ENCODE measurements at regions not wholly inside any gene's neighbourhood (a gene's known extent, or its start where the extent isn't known, plus 50 kb on each side); places are given as distances from the start of the nearest gene placed in this dataset.

DNA sequence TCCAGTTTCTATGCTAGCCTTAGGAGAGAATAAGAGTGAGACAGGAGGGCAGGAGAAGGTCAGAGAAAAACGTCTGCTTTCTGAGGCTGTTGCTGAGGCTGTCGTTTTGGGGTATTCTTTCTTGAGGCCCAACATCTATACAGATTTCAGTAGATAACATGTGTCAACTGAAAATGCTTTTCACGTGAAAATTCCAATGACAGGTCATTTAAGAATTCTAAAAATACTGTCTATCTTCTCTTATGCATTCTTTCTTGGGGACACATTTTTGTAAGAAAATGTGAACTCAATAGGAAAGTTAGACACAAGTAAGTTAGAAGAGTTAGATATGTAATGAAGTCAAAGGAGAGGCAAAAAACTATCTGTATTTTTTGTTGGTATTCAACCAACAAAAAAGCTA, 150.8 kb downstream of the TGFB2 start (continued):
- TF ChIP-seq, protein P1, sequence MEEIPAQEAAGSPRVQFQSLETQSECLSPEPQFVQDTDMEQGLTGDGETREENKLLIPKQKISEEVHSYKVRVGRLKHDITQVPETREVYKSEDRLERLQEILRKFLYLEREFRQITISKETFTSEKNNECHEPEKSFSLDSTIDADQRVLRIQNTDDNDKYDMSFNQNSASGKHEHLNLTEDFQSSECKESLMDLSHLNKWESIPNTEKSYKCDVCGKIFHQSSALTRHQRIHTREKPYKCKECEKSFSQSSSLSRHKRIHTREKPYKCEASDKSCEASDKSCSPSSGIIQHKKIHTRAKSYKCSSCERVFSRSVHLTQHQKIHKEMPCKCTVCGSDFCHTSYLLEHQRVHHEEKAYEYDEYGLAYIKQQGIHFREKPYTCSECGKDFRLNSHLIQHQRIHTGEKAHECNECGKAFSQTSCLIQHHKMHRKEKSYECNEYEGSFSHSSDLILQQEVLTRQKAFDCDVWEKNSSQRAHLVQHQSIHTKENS (CRISPR knock-in tag; IDR thresholded peaks at IDR 0.05): no peak
- TF ChIP-seq NCOR1 (IDR thresholded peaks at IDR 0.05): no peak

DNA sequence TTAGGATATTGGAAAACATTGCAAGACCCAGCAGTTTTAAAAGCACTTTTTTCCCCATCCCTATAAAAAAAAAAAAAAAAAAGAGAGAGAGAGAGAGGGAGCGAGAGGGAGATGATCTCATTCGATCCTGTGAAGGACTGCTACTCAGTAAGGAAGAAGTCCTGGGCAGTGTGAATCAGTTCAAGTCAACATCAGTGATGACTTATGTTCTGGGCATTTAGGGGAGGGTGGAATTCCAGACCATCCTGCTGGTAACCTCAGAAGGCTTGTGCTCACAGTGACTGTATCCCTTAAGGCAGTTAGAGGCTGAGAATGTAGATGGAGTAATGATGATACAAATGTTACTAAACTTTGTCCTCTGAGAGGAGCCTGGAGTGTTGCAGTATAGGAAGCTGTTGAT, 151.4 kb downstream of the TGFB2 start:
- FAIRE-seq: no peak
- Histone ChIP-seq H3K9ac (ENCODE audit: insufficient read depth in 1 of 2, low read depth in 2 of 2, low read length in 2 of 2) (no peak overlapping the region), H3K36me3 (ENCODE audit: control insufficient read depth, insufficient read depth, low read length) (no peaks in the 10 kb centered on the region), H3K9me3 (replicated peaks; ENCODE audit: control insufficient read depth, insufficient read depth, low read depth, low read length) (no peaks in the 10 kb centered on the region), H3K27ac (ENCODE audit: extremely low read depth, low read depth, low read length) (no peak overlapping the region), H3K9me1 (ENCODE audit: control insufficient read depth, insufficient read depth, low read length) (no peaks in the 10 kb centered on the region), H3K4me3 (no peak overlapping the region), H4K20me1 (replicated peaks; ENCODE audit: control insufficient read depth, insufficient read depth, low read length) (no peaks in the 10 kb centered on the region), H3K27me3 (ENCODE audit: control insufficient read depth in 2 of 2, insufficient read depth in 2 of 2, low read length in 2 of 2) (peaks cover 0 to 4% of the 10 kb centered on the region in 2 experiments; a peak in 1 of 5 replicates), H2AFZ (ENCODE audit: low read depth, low read length) (no peak overlapping the region), H3K79me2 (ENCODE audit: control insufficient read depth, insufficient read depth, low read length) (no peaks in the 10 kb centered on the region), H3K4me2 (ENCODE audit: insufficient read depth, low read length) (no peak overlapping the region), H3K4me1 (replicated peaks in 1 of 2; ENCODE audit: control insufficient read depth in 2 of 2, insufficient read depth in 2 of 2, low read length in 2 of 2) (no peaks in the 10 kb centered on the region)
- DNase-seq (ENCODE audit: extremely low read depth in 1 of 4, low spot score in 3 of 4): no peak
- BruUV-seq (replicated peaks): no TSS peak
- TF ChIP-seq ZNF431 (CRISPR knock-in tag; IDR thresholded peaks at IDR 0.05): no peak
- no peak for TF ChIP-seq SP2 (IDR thresholded peaks at IDR 0.05; ENCODE audit: extremely low read depth, low read depth, low read length, poor library complexity, severe bottlenecking)
- TF ChIP-seq ARNT (IDR thresholded peaks at IDR 0.05): no peak
- TF ChIP-seq, protein P2, sequence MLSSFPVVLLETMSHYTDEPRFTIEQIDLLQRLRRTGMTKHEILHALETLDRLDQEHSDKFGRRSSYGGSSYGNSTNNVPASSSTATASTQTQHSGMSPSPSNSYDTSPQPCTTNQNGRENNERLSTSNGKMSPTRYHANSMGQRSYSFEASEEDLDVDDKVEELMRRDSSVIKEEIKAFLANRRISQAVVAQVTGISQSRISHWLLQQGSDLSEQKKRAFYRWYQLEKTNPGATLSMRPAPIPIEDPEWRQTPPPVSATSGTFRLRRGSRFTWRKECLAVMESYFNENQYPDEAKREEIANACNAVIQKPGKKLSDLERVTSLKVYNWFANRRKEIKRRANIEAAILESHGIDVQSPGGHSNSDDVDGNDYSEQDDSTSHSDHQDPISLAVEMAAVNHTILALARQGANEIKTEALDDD (IDR thresholded peaks at IDR 0.05): no peak
- TF ChIP-seq TRIM28 (IDR thresholded peaks at IDR 0.05): no peak
- TF ChIP-seq CHAMP1 (IDR thresholded peaks at IDR 0.05): no peak
- TF ChIP-seq EP300 (IDR thresholded peaks at IDR 0.05; ENCODE audit: low read length): no peak
- TF ChIP-seq ZNF274 (IDR thresholded peaks at IDR 0.05; ENCODE audit: borderline replicate concordance, low read depth, low read length): no peak
- TF ChIP-seq MLX (CRISPR knock-in tag; conservative IDR thresholded peaks at IDR 0.05): no peak
- no peak for TF ChIP-seq ZNF696 (CRISPR knock-in tag; conservative IDR thresholded peaks at IDR 0.05)
- no peak for TF ChIP-seq ATF4 (CRISPR knock-in tag; IDR thresholded peaks at IDR 0.05)
- no CpG with 5 or more reads among the region's 2 CpGs for WGBS (ENCODE audit: insufficient coverage, low coverage, missing lambda C conversion rate)
- no peak for ATAC-seq
- in situ Hi-C loops (cut with MboI): no loop called here
- ChIA-PET CTCF (ENCODE audit: low intra/inter-chr PET ratio) (no interaction called here), POLR2A (no interaction called here)
- intact Hi-C loops (cut with micrococcal nuclease): no loop called here
